Neural cell (in vitro differentiated cells): ENCODE measurements at regions not wholly inside any gene's neighbourhood (a gene's known extent, or its start where the extent isn't known, plus 50 kb on each side); places are given as distances from the start of the nearest gene placed in this dataset.

Experiments
- H2AFZ ChIP-seq: fragments of 200-600, 300-800 bp; sonication (generic), shearing (Covaris generic); 2 replicates; pipeline ENCODE4 v1.6.0; 2014; ENCODE audit warnings: low read depth, mild to moderate bottlenecking, antibody characterized with exemption, low read length, moderate library complexity
- H3F3A ChIP-seq: fragments of 200-600 bp; shearing (Covaris generic); 2 replicates; pipeline ENCODE4 v1.6.1; 2016; ENCODE audit warnings: mild to moderate bottlenecking, moderate library complexity, mixed read lengths, antibody characterized with exemption, low read length; ENCODE audit not compliant: insufficient read depth, poor library complexity, severe bottlenecking
- H3K27ac ChIP-seq: fragments of 200-600, 300-800 bp; sonication (generic), shearing (Covaris generic); 2 replicates; pipeline ENCODE4 v1.5.1; 2014; ENCODE audit warnings: mild to moderate bottlenecking, low read length, moderate library complexity
- H3K27me3 ChIP-seq: fragments of 300-800, 200-600 bp; sonication (generic), shearing (Covaris generic); 2 replicates; pipeline ENCODE4 v1.6.0; 2014; ENCODE audit warnings: mild to moderate bottlenecking, low read depth, low read length, moderate library complexity; ENCODE audit not compliant: insufficient read depth
- H3K36me3 ChIP-seq: fragments of 300-800, 200-600 bp; sonication (generic), shearing (Covaris generic); 2 replicates; pipeline ENCODE4 v1.5.1; 2014; ENCODE audit warnings: mild to moderate bottlenecking, antibody characterized with exemption, low read length, moderate library complexity; ENCODE audit not compliant: insufficient read depth
- H3K4me2 ChIP-seq: fragments of 300-800, 200-600 bp; sonication (generic), shearing (Covaris generic); 2 replicates; pipeline ENCODE4 v1.6.0; 2014; ENCODE audit warnings: mild to moderate bottlenecking, low read length
- H3K4me3 ChIP-seq: fragments of 300-800, 200-600 bp; sonication (generic), shearing (Covaris generic); 2 replicates; pipeline ENCODE4 v1.5.1; 2014; ENCODE audit warnings: mild to moderate bottlenecking, low read length, moderate library complexity
- H3K79me2 ChIP-seq: fragments of 200-600 bp; shearing (Covaris generic); replicated peaks from 2 replicates; pipeline ENCODE4 v1.6.0; 2014; ENCODE audit warnings: mild to moderate bottlenecking, low read length, moderate library complexity; ENCODE audit not compliant: insufficient read depth
- H3K9ac ChIP-seq: fragments of 300-800, 200-600 bp; sonication (generic), shearing (Covaris generic); 2 replicates; pipeline ENCODE4 v1.6.1; 2016; ENCODE audit warnings: mild to moderate bottlenecking, low read length, mixed read lengths
- H3K9me2 ChIP-seq: fragments of 200-600 bp; shearing (Covaris generic); 2 replicates; pipeline ENCODE4 v1.6.1; 2016; ENCODE audit warnings: mild to moderate bottlenecking, low read length, mixed read lengths; ENCODE audit not compliant: insufficient read depth
- H3K9me3 ChIP-seq: fragments of 200-600, 300-800 bp; sonication (generic), shearing (Covaris generic); 2 replicates; pipeline ENCODE4 v1.6.1; 2016; ENCODE audit warnings: mild to moderate bottlenecking, mixed run types, low read length, moderate library complexity, mixed read lengths
- H4K20me1 ChIP-seq: fragments of 200-600 bp; shearing (Covaris generic); 2 replicates; pipeline ENCODE4 v1.6.1; 2016; ENCODE audit warnings: mild to moderate bottlenecking, mixed run types; ENCODE audit not compliant: insufficient read depth
- EP300 ChIP-seq: fragments of 450-650 bp; conservative IDR thresholded peaks from 2 replicates; pipeline ENCODE4 v1.6.1; 2014; ENCODE audit warnings: antibody characterized with exemption, mild to moderate bottlenecking, moderate library complexity; ENCODE audit not compliant: poor library complexity, severe bottlenecking
- EZH2 ChIP-seq: fragments of 200-600, 300-800 bp; shearing (Covaris generic), sonication (generic); IDR thresholded peaks from 2 replicates; pipeline ENCODE4 v1.6.1; 2014; ENCODE audit warnings: antibody characterized with exemption, low read length, borderline replicate concordance, mild to moderate bottlenecking; ENCODE audit not compliant: insufficient read depth, poor library complexity, severe bottlenecking
- MXI1 ChIP-seq: fragments of 450-650 bp; conservative IDR thresholded peaks from 2 replicates; pipeline ENCODE4 v1.6.1; 2014; ENCODE audit warnings: antibody characterized with exemption, mild to moderate bottlenecking; ENCODE audit not compliant: poor library complexity, severe bottlenecking
- POLR2AphosphoS5 ChIP-seq: IDR thresholded peaks from 2 replicates; pipeline ENCODE4 v1.6.1; 2012
- RAD21 ChIP-seq: fragments of 450-650 bp; conservative IDR thresholded peaks from 2 replicates; pipeline ENCODE4 v1.6.1; 2014; ENCODE audit warnings: antibody characterized with exemption, mild to moderate bottlenecking, moderate library complexity
- SMC3 ChIP-seq: fragments of 450-650 bp; conservative IDR thresholded peaks from 2 replicates; pipeline ENCODE4 v1.6.1; 2014; ENCODE audit warnings: antibody characterized with exemption, mild to moderate bottlenecking, moderate library complexity; ENCODE audit not compliant: poor library complexity
- TAF1 ChIP-seq: IDR thresholded peaks from 2 replicates; pipeline ENCODE4 v1.6.1; 2012; ENCODE audit warnings: low read depth
- TF ChIP-seq, protein P1 (sequence below): IDR thresholded peaks from 2 replicates; pipeline ENCODE4 v1.6.1; 2012; ENCODE audit warnings: borderline replicate concordance
- TF ChIP-seq, protein P2 (sequence below): fragments of 450-650 bp; IDR thresholded peaks from 2 replicates; pipeline ENCODE4 v1.5.1; 2014; ENCODE audit warnings: antibody characterized with exemption, mild to moderate bottlenecking, moderate library complexity; ENCODE audit not compliant: poor library complexity, severe bottlenecking

- Histone ChIP-seq H3K79me2 (no peaks in the 10 kb centered on the region), H3K9ac (no peak overlapping the region), H2AFZ (no peak overlapping the region), H3K9me2 (no peaks in the 10 kb centered on the region), H4K20me1 (no peaks in the 10 kb centered on the region), H3K4me2 (no peak overlapping the region), H3K9me3 (no peaks in the 10 kb centered on the region), H3K36me3 (no peaks in the 10 kb centered on the region), H3K4me3 (no peak overlapping the region), H3K27me3 (no peaks in the 10 kb centered on the region), H3F3A (no peaks in the 10 kb centered on the region), H3K27ac (no peak overlapping the region)
- peak; percentile 74 for TF ChIP-seq EP300
- TF ChIP-seq, protein P1, sequence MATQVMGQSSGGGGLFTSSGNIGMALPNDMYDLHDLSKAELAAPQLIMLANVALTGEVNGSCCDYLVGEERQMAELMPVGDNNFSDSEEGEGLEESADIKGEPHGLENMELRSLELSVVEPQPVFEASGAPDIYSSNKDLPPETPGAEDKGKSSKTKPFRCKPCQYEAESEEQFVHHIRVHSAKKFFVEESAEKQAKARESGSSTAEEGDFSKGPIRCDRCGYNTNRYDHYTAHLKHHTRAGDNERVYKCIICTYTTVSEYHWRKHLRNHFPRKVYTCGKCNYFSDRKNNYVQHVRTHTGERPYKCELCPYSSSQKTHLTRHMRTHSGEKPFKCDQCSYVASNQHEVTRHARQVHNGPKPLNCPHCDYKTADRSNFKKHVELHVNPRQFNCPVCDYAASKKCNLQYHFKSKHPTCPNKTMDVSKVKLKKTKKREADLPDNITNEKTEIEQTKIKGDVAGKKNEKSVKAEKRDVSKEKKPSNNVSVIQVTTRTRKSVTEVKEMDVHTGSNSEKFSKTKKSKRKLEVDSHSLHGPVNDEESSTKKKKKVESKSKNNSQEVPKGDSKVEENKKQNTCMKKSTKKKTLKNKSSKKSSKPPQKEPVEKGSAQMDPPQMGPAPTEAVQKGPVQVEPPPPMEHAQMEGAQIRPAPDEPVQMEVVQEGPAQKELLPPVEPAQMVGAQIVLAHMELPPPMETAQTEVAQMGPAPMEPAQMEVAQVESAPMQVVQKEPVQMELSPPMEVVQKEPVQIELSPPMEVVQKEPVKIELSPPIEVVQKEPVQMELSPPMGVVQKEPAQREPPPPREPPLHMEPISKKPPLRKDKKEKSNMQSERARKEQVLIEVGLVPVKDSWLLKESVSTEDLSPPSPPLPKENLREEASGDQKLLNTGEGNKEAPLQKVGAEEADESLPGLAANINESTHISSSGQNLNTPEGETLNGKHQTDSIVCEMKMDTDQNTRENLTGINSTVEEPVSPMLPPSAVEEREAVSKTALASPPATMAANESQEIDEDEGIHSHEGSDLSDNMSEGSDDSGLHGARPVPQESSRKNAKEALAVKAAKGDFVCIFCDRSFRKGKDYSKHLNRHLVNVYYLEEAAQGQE: no peak
These were observed 625.5 kb upstream of the MIR17HG start for GRCh38 chr13:90721937-90722336.

DNA sequence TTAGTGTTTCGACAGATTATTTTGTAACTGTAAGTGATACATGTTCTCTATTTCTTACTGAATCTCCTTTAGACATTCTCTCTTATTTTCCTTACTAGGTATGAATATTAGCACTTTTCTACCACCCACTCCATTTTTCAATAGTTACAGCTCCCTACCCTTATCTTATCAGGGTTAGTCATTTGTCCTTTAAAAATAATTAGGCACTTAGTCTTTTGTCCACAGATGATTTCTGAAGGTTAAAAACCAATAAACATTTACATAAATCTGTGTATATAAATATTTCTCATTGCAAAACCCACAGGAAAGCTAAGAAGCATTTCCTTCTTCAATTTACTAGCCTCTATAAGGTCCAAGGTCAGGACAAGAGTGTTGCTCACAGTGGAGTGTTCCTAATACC is 624.1 kb upstream of the MIR17HG start:
- TF ChIP-seq RAD21 (no peak), EP300 (no peak), TAF1 (no peak), SMC3 (no peak), POLR2AphosphoS5 (no peak)
- no peak overlapping the region for H3K9ac ChIP-seq
- H4K20me1 ChIP-seq: no peaks in the 10 kb centered on the region
- H3F3A ChIP-seq: no peaks in the 10 kb centered on the region
- no peaks in the 10 kb centered on the region for H3K9me2 ChIP-seq
- H3K4me2 ChIP-seq: no peak overlapping the region
- no peaks in the 10 kb centered on the region for H3K36me3 ChIP-seq
- no peak overlapping the region for H2AFZ ChIP-seq
- H3K27me3 ChIP-seq: no peaks in the 10 kb centered on the region
- H3K4me3 ChIP-seq: no peak overlapping the region
- no peak overlapping the region for H3K27ac ChIP-seq
- no peaks in the 10 kb centered on the region for H3K79me2 ChIP-seq
- H3K9me3 ChIP-seq: no peaks in the 10 kb centered on the region

- no peaks in the 10 kb centered on the region for H3K79me2 ChIP-seq
- H3K9me2 ChIP-seq: no peaks in the 10 kb centered on the region
- no peaks in the 10 kb centered on the region for H3K9me3 ChIP-seq
- H3K27me3 ChIP-seq: no peaks in the 10 kb centered on the region
- no peaks in the 10 kb centered on the region for H3F3A ChIP-seq
- no peak overlapping the region for H3K9ac ChIP-seq
- H3K4me3 ChIP-seq: no peak overlapping the region
- no peaks in the 10 kb centered on the region for H4K20me1 ChIP-seq
- TF ChIP-seq, protein P1: no peak
- TF ChIP-seq RAD21 (no peak), SMC3 (no peak), MXI1 (no peak), POLR2AphosphoS5 (no peak), EP300 (no peak), EZH2 (no peak), TAF1 (no peak)
- TF ChIP-seq, protein P2, sequence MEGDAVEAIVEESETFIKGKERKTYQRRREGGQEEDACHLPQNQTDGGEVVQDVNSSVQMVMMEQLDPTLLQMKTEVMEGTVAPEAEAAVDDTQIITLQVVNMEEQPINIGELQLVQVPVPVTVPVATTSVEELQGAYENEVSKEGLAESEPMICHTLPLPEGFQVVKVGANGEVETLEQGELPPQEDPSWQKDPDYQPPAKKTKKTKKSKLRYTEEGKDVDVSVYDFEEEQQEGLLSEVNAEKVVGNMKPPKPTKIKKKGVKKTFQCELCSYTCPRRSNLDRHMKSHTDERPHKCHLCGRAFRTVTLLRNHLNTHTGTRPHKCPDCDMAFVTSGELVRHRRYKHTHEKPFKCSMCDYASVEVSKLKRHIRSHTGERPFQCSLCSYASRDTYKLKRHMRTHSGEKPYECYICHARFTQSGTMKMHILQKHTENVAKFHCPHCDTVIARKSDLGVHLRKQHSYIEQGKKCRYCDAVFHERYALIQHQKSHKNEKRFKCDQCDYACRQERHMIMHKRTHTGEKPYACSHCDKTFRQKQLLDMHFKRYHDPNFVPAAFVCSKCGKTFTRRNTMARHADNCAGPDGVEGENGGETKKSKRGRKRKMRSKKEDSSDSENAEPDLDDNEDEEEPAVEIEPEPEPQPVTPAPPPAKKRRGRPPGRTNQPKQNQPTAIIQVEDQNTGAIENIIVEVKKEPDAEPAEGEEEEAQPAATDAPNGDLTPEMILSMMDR: no peak
- H3K4me2 ChIP-seq: no peak overlapping the region
- H2AFZ ChIP-seq: no peak overlapping the region
- no peak overlapping the region for H3K27ac ChIP-seq
- no peaks in the 10 kb centered on the region for H3K36me3 ChIP-seq
These were observed 621.1 kb upstream of the MIR17HG start for GRCh38 chr13:90726375-90726774.
